ENCODE measurements at regions not wholly inside any gene's neighbourhood (a gene's known extent, or its start where the extent isn't known, plus 50 kb on each side); places are given as distances from the start of the nearest gene placed in this dataset.
"Not testable (repeated sequence)": the region's sequence is repeated elsewhere in the genome, so short reads cannot be mapped to it uniquely, and the experiment has no call there.

DNA sequence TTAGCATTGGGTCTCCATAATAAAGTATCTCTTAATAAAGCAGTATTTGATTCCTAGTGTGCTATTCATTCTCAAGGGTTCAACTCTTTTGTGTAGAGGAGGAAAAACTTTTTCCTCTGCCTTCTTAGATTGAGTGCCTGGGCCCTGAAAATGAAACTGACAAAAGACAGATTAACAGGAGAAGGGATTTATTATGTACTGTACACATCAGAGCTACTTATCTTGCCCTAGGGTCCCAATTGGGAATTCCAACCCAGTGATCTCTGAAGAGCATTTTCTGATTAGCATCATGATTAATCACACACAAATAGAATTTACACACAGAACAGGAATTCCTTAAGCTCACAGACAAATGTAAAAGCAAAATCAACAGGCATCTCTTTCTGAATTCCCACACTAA lies 128.9 kb downstream of the CD164 start:
- Histone ChIP-seq H3K36me3 (no peaks in the 10 kb centered on the region), H3K27me3 (no peaks in the 10 kb centered on the region), H3K4me1 (no peaks in the 10 kb centered on the region), H3K9me3 (replicated peaks) (no peaks in the 10 kb centered on the region), H3K27ac (no peak overlapping the region), H3K4me3 (no peak overlapping the region)
- DNase-seq: no peak

DNA sequence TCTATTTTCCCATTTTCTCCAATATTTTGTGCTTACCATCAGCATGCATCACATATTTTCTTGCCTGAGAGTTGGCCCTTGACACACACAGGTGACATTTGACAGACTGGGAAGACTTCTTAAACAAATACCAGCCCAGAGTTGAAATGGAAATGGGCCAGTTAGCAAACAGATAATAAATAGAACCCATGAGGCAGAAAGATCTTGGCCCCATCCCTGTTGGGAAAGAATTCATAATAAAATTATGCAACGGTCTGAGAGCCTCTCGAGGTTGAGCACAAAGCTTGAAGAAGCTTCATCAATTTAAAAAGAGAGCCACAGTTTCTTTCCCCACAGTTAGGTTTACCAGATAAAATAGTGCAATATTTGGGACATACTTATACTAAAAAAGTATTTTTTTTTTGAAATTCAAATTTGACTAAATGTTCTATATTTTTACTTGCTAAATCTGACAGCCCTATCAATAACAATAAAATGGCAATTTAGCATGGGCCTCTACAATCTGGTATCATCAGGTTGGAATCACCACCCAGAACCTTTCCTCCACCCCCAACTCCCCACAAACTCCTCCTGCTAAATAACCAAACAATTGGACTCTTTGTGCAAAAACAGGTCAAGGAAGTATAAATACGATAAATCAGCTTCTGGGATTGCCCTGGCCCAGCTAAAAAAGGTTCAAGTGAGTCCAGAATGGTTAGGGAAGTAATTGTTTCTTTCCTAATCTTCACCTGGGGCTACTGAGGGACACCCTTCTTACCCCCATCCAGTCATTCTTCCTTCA lies 129.8 kb downstream of the CD164 start:
- no peaks in the 10 kb centered on the region for H3K4me1 ChIP-seq
- H3K27ac ChIP-seq: no peak overlapping the region
- H3K27me3 ChIP-seq: no peaks in the 10 kb centered on the region
- no peak for DNase-seq
- no peak overlapping the region for H3K4me3 ChIP-seq
- no peaks in the 10 kb centered on the region for H3K36me3 ChIP-seq
- H3K9me3 ChIP-seq (replicated peaks): no peaks in the 10 kb centered on the region

DNA sequence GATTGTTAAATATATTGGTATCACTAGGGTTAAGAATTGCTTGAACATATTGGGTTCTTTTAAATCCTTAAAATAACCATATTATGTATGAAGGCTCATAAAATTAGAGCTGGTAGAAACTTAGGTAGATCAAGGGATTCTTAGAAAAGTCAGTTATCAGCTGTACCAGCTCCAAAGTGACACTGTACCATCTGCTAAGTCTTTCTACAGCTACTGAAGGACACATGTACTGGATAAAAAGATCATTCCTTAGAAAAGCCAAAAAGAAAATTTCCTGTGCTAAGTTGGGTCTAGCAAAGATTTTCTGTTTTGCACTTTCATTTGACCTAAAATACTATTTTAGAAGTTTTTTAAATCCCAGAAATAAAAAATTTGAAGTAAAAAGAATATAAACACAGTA lies 130.4 kb downstream of the CD164 start:
- Histone ChIP-seq H3K36me3 (no peaks in the 10 kb centered on the region), H3K27me3 (no peaks in the 10 kb centered on the region), H3K9me3 (replicated peaks) (no peaks in the 10 kb centered on the region), H3K4me1 (no peaks in the 10 kb centered on the region), H3K4me3 (no peak overlapping the region), H3K27ac (no peak overlapping the region)
- DNase-seq: no peak

DNA sequence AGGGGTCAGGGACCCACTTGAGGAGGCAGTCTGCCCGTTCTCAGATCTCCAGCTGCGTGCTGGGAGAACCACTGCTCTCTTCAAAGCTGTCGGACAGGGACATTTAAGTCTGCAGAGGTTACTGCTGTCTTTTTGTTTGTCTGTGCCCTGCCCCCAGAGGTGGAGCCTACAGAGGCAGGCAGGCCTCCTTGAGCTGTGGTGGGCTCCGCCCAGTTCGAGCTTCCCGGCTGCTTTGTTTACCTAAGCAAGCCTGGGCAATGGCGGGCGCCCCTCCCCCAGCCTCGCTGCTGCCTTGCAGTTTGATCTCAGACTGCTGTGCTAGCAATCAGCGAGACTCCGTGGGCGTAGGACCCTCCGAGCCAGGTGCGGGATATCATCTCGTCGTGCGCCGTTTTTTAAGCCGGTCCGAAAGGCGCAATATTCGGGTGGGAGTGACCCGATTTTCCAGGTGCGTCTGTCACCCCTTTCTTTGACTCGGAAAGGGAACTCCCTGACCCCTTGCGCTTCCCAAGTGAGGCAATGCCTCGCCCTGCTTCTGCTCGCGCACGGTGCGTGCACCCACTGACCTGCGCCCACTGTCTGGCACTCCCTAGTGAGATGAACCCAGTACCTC lies 131.6 kb downstream of the CD164 start:
- H3K36me3 ChIP-seq; H3K9me3 ChIP-seq (replicated peaks); H3K4me3 ChIP-seq; H3K4me1 ChIP-seq; DNase-seq; H3K27me3 ChIP-seq; H3K27ac ChIP-seq: not testable (repeated sequence)

DNA sequence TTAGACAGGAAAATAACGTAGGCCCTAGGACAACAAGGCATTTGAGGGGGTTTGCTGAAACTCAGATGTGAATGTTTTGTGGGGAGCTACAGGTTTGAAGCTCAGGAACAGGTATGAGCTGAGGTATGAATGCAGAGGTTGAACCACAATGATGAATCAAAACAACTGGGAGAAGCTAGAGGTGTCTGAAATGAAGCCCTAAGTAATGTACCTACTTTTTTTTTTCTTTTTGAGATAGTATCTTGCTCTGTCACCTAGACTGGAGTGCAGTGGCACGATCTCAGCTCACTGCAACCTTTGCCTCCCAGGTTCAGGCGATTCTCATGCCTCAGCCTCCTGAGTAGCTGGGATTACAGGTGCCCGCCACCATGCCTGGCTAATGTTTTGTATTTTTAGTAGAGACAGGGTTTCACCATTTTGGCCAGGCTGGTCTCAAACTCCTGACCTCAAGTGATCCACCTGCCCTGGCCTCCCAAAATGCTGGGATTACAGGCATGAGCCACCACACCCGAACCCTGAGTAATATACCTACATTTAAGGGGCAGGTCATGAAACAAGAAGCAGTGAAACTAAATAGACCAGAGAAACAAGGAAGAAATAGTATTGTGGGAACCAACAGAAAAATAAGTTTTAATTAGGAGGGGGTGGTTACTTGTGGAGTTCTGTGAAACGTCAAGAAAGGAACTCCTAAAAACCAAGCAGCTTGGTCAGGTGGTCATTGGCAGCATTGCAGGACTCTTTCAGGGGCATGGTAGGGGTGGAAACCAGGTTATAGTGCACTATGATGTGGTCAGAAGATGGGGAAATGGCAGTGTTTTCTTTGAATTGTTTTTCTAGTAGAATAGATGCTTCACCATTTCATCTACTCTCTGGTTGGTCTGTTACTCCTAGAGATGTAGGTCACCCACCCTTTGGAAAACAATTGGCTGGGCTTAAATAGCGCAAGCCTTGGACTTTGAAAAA lies 138.1 kb downstream of the CD164 start:
- H3K4me3 ChIP-seq: no peak overlapping the region
- DNase-seq: no peak
- H3K27me3 ChIP-seq: no peaks in the 10 kb centered on the region
- H3K4me1 ChIP-seq: no peaks in the 10 kb centered on the region
- no peaks in the 10 kb centered on the region for H3K36me3 ChIP-seq
- no peaks in the 10 kb centered on the region for H3K9me3 ChIP-seq (replicated peaks)
- no peak overlapping the region for H3K27ac ChIP-seq

DNA sequence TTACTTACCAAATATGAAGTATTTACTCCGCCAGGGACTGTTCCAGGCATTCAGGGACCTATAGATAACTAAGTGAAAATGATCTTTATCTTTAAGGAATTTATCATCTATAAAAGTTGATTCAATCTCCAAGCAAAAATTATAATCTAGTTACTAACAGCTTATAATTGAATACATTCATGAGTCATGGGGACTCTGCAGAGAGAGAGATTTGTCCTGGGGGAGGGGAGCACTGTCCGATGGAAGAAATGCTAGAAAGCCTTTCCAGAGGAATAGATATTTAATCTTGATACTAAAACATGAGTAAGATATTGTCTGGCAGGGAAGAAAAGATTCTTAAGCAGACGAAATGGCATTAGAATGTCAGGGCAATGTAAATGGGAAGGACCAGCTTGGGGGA lies 139.3 kb downstream of the CD164 start:
- Histone ChIP-seq H3K9me3 (replicated peaks) (no peaks in the 10 kb centered on the region), H3K36me3 (no peaks in the 10 kb centered on the region), H3K27me3 (no peaks in the 10 kb centered on the region), H3K4me1 (no peaks in the 10 kb centered on the region), H3K27ac (no peak overlapping the region), H3K4me3 (no peak overlapping the region)
- DNase-seq: no peak

DNA sequence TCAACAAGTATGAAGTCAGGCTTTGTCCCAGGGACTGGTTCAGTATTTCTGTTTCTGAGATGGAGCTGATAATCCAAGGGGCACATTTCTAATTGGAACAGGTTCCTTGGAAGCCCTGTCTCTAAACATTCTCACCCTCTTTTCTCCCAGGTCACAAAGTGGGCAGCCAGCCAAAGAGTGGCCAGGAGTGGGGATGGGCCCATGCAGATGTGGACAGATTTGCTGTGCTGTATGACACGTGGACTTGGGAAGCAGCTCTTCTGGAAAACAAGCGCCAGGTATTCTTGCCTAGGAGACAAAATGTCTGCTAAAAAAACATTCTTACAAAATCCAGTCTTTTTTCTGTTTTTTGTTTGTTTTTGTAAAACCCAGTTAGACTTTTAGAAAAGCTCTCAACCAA lies 140.2 kb downstream of the CD164 start:
- no peaks in the 10 kb centered on the region for H3K4me1 ChIP-seq
- no peaks in the 10 kb centered on the region for H3K27me3 ChIP-seq
- DNase-seq: peak in 1 of 2 experiments; percentile 5
- H3K9me3 ChIP-seq (replicated peaks): no peaks in the 10 kb centered on the region
- no peak overlapping the region for H3K27ac ChIP-seq
- no peaks in the 10 kb centered on the region for H3K36me3 ChIP-seq
- no peak overlapping the region for H3K4me3 ChIP-seq

DNA sequence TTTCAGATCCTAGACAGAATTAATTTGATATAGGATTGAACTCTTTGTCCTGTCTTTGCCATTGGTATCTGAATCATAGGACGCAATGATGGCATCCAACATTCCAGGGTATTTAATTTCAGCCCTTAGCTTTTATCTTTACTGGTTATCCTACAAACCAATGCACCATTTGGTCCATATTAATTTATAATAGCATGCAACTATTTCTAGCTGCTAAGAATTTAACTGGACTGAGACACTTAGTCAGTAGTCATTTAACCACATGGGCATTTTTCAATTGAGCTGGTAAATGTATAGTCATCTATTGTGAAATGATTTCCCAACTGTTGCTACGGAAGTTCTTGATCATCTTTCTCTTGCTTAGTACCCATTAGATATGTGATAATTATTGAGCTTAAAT lies 141.1 kb downstream of the CD164 start:
- DNase-seq: peak in 1 of 2 experiments; percentile 4
- Histone ChIP-seq H3K27ac (no peak overlapping the region), H3K4me3 (no peak overlapping the region), H3K4me1 (no peaks in the 10 kb centered on the region), H3K36me3 (no peaks in the 10 kb centered on the region), H3K9me3 (replicated peaks) (no peaks in the 10 kb centered on the region), H3K27me3 (no peaks in the 10 kb centered on the region)

DNA sequence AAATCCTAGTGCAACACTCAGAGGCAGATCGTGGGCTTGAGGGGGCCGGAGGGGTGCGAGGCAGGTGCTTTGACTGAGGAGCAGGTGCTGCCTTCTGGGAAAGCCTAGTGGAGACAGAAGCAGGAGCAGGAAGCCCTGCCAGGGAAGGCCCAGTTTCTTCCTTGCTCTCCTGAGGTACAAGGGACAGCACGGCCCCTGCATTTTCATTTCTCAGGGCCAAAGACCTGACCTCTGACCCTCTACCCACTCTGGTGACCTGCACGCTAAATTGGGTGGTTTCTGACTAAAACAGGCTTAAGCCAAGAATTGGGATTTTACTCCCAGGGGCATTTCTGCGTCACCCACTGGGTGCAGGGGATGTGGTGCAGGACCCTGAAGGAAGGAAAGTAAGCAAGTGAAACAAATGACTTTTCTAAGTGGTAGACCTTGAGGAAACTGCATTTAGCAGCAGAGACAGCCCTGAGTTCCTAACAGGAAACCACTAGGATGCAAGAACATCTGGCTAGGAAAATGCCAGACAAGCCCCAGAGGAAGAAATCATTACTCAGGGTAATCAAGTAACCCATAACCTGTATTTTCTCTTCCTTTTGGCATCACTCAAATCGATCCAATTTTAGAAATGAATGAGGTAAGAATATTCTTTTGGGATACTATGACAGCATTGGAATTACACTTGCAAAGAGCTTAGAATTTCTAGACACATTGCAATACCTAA lies 141.7 kb downstream of the CD164 start:
- H3K4me1 ChIP-seq: no peaks in the 10 kb centered on the region
- no peak for DNase-seq
- no peaks in the 10 kb centered on the region for H3K36me3 ChIP-seq
- H3K27me3 ChIP-seq: no peaks in the 10 kb centered on the region
- no peak overlapping the region for H3K4me3 ChIP-seq
- no peaks in the 10 kb centered on the region for H3K9me3 ChIP-seq (replicated peaks)
- H3K27ac ChIP-seq: no peak overlapping the region

DNA sequence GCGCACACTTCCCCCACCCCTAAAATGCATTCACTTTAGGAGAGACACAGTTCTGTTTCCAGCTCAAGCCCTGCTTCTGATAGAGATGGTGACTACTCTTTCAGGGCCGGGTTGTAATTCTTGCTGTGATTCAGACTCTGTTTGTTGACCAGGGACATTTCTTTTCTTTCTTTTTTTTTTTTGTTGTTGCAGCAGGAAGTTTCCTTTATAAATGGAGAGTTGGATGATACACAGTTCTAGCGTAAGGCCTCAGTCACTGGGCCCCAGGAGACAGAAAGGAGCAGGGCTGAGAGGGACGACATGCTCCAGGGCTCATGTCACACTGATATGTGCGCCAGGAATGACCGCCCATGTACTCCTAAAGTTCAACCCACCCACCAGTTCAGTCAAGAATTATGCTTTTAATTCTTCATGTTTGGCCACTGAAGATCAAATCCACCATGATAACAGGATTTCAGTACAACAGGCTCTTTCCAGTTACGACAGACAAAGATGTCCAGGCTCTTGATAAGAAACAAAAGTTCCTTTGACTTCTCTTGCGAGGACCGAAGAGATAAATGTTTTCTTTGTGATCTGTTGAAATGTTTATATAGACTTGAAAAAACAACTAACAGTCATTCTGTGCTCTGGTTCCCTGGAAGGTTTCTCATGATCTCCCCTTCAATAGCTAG lies 142.5 kb downstream of the CD164 start:
- H3K4me1 ChIP-seq: no peaks in the 10 kb centered on the region
- no peaks in the 10 kb centered on the region for H3K9me3 ChIP-seq (replicated peaks)
- no peaks in the 10 kb centered on the region for H3K27me3 ChIP-seq
- no peak for DNase-seq
- H3K4me3 ChIP-seq: no peak overlapping the region
- H3K36me3 ChIP-seq: no peaks in the 10 kb centered on the region
- no peak overlapping the region for H3K27ac ChIP-seq

DNA sequence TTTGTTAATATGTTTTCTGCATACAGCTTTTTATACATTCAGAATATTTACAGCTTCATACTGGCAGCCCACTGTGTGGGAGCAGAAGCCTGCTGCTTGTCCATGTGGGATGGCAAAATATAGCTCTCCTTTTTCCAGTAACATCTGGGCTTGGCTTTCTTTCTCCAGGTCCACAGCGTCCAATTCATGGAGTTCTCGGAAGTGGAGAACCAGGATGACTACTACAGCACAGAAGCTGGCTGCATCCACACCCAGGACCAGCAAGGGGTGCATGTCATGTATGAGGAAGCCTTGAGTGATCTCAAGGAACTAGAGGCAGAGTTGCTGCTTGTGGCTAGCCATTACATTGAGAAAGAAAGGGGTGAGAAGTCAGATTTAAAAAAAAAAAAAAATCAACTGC lies 143.1 kb downstream of the CD164 start:
- Histone ChIP-seq H3K27ac (no peak overlapping the region), H3K27me3 (no peaks in the 10 kb centered on the region), H3K4me3 (no peak overlapping the region), H3K4me1 (no peaks in the 10 kb centered on the region), H3K36me3 (no peaks in the 10 kb centered on the region), H3K9me3 (replicated peaks) (0 out of 2 replicates have a peak, but pooled peaks cover 2% of the 10 kb centered on the region)
- no peak for DNase-seq

DNA sequence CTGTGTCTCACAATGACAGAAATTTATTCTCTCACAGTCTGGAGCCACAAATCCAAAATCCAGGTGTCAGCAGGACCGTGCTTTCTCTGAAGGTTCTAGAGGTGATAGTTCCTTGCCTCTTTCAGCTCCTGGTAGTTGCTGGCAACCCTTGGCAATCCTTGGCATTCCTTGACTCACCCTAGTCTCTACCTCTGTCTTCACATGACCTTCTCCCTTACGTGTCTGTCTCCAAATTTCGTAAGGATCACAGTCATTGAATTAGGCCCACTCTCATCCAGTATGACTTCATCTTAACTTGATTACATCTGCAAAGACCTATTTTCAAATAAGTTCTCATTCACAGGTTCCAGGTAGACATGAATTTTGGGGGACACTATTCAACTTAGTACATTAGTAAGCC lies 143.1 kb downstream of the CEP57L1 start:
- Histone ChIP-seq H3K4me1 (no peaks in the 10 kb centered on the region), H3K27me3 (no peaks in the 10 kb centered on the region), H3K36me3 (no peaks in the 10 kb centered on the region), H3K27ac (no peak overlapping the region), H3K4me3 (no peak overlapping the region), H3K9me3 (replicated peaks) (0 out of 2 replicates have a peak, but pooled peaks cover 2% of the 10 kb centered on the region)
- no peak for DNase-seq

DNA sequence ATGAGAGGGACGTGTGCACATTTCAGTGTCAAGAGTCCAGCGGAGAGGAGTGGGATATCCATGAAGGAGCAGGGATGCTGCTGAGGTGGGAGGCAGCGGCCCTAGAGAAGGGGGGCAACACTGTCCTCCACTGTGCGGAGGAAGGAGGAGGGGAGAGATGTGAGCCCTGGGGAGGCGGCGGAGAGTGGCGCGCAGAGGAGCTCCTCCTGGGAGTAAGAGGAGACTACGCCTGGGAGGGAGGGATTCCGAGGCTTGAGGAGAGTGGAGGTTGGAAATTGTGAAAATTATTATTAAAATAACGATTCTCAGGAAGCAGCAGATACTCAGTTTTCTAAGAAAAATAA lies 142.7 kb downstream of the CEP57L1 start:
- Histone ChIP-seq H3K9me3 (replicated peaks) (0 out of 2 replicates have a peak, but pooled peaks cover 2% of the 10 kb centered on the region), H3K4me3 (no peak overlapping the region), H3K4me1 (no peaks in the 10 kb centered on the region), H3K27ac (no peak overlapping the region), H3K27me3 (no peaks in the 10 kb centered on the region), H3K36me3 (no peaks in the 10 kb centered on the region)
- DNase-seq: no peak

Data from SJCRH30 (cell line).